Keratinocyte (primary cell): ENCODE measurements at regions not wholly inside any gene's neighbourhood (a gene's known extent, or its start where the extent isn't known, plus 50 kb on each side); places are given as distances from the start of the nearest gene placed in this dataset.

Experiments used
- DNase-seq: peaks from one replicate; pipeline ENCODE4 v3.0.0-alpha.2; 2011; ENCODE audit warnings: low read depth, missing footprints, low spot score
- FAIRE-seq: peaks from 2 replicates; lab custom pipeline; 2011; peaks lifted over from hg19 to GRCh38; lab: Jason Lieb, UNC
- H2AFZ ChIP-seq: 2 replicates; pipeline ENCODE4 v1.6.0; 2012; ENCODE audit warnings: low read length, control low read depth, inconsistent platforms; ENCODE audit not compliant: control insufficient read depth
- H3K27ac ChIP-seq: 2 replicates; pipeline ENCODE4 v1.5.1; 2011; ENCODE audit warnings: low read length; ENCODE audit not compliant: control insufficient read depth, insufficient read depth
- H3K27me3 ChIP-seq: 3 replicates; pipeline ENCODE4 v1.6.0; 2011; ENCODE audit warnings: low read length; ENCODE audit not compliant: control insufficient read depth, insufficient read depth; ENCODE audit errors: extremely low read depth
- H3K36me3 ChIP-seq, 2 experiments: 2 replicates in 1 of 2; 3 replicates in 1 of 2; pipeline ENCODE4 v1.5.1; 2011; ENCODE audit warnings: low read length in 2 of 2, mild to moderate bottlenecking in 1 of 2; ENCODE audit not compliant: control insufficient read depth in 2 of 2, insufficient read depth in 2 of 2; ENCODE audit errors: extremely low read depth in 1 of 2
- H3K4me1 ChIP-seq: 3 replicates; pipeline ENCODE4 v1.5.1; 2011; ENCODE audit warnings: low read length; ENCODE audit not compliant: control insufficient read depth, insufficient read depth; ENCODE audit errors: extremely low read depth
- H3K4me2 ChIP-seq: 3 replicates; pipeline ENCODE4 v1.6.0; 2011; ENCODE audit warnings: low read depth, low read length; ENCODE audit not compliant: control insufficient read depth, insufficient read depth; ENCODE audit errors: extremely low read depth
- H3K4me3 ChIP-seq, 3 experiments: fragments of 200-600 bp in 1 of 3; sonication (generic) in 1 of 3; 2 replicates in 2 of 3; 3 replicates in 1 of 3; pipeline ENCODE4 v1.5.1; 2011 to 2016; ENCODE audit warnings: low read length in 3 of 3, mild to moderate bottlenecking in 3 of 3, control low read depth in 2 of 3, inconsistent platforms in 1 of 3, low read depth in 1 of 3, mixed read lengths in 1 of 3, mixed run types in 1 of 3, moderate library complexity in 1 of 3; ENCODE audit not compliant: control insufficient read depth in 2 of 3, insufficient read depth in 2 of 3; ENCODE audit errors: extremely low read depth in 1 of 3
- H3K79me2 ChIP-seq: 2 replicates; pipeline ENCODE4 v1.6.0; 2012; ENCODE audit warnings: low read length; ENCODE audit not compliant: control insufficient read depth, insufficient read depth
- H3K9ac ChIP-seq: 3 replicates; pipeline ENCODE4 v1.6.0; 2011; ENCODE audit warnings: low read length; ENCODE audit not compliant: control insufficient read depth, insufficient read depth; ENCODE audit errors: extremely low read depth
- H3K9me1 ChIP-seq: 3 replicates; pipeline ENCODE4 v1.6.0; 2011; ENCODE audit warnings: low read length; ENCODE audit not compliant: control insufficient read depth, insufficient read depth; ENCODE audit errors: extremely low read depth
- H3K9me3 ChIP-seq: 2 replicates; pipeline ENCODE4 v1.5.1; 2012; ENCODE audit warnings: low read depth, low read length; ENCODE audit not compliant: control insufficient read depth
- H4K20me1 ChIP-seq: 3 replicates; pipeline ENCODE4 v1.6.0; 2011; ENCODE audit warnings: low read length; ENCODE audit not compliant: control insufficient read depth, insufficient read depth; ENCODE audit errors: extremely low read depth
- EZH2 ChIP-seq: IDR thresholded peaks from one replicate; pipeline ENCODE4 v1.6.1; 2012; ENCODE audit warnings: inconsistent platforms, mild to moderate bottlenecking, low read length, moderate library complexity
- dilution Hi-C: fragments of 300-500 bp; cut with MboI; formaldehyde crosslinking; loops from one replicate; pipeline ENCODE4 v1.7.0; 2020; ENCODE audit warnings: low sequenced_read_pairs; ENCODE audit not compliant: extremely low pct_ligation_motif_present
- TF ChIP-seq, protein P1 (sequence below), 3 experiments: IDR thresholded peaks in 1 of 3; conservative IDR thresholded peaks in 1 of 3; optimal IDR thresholded peaks in 1 of 3; 2 replicates in 2 of 3; 3 replicates in 1 of 3; pipeline versions ENCODE3 to v1.5.1; 2011; ENCODE audit warnings: low read length in 3 of 3, mild to moderate bottlenecking in 3 of 3, moderate library complexity in 2 of 3, control low read depth in 1 of 3, inconsistent platforms in 1 of 3; ENCODE audit not compliant: insufficient read depth in 2 of 3; ENCODE audit errors: extremely low read depth in 1 of 3

- Histone ChIP-seq H3K27ac (no peak overlapping the region), H2AFZ (no peak overlapping the region), H3K36me3 (no peaks in the 10 kb centered on the region), H3K4me2 (no peak overlapping the region), H3K27me3 (no peaks in the 10 kb centered on the region), H3K9me1 (no peaks in the 10 kb centered on the region), H3K79me2 (no peaks in the 10 kb centered on the region), H4K20me1 (no peaks in the 10 kb centered on the region), H3K4me3 (no peak overlapping the region), H3K9me3 (no peaks in the 10 kb centered on the region), H3K4me1 (no peaks in the 10 kb centered on the region), H3K9ac (no peak overlapping the region)
- dilution Hi-C loops = no loop called here
- no peak for DNase-seq
- no peak for FAIRE-seq
- TF ChIP-seq EZH2 = no peak
- TF ChIP-seq, protein P1, sequence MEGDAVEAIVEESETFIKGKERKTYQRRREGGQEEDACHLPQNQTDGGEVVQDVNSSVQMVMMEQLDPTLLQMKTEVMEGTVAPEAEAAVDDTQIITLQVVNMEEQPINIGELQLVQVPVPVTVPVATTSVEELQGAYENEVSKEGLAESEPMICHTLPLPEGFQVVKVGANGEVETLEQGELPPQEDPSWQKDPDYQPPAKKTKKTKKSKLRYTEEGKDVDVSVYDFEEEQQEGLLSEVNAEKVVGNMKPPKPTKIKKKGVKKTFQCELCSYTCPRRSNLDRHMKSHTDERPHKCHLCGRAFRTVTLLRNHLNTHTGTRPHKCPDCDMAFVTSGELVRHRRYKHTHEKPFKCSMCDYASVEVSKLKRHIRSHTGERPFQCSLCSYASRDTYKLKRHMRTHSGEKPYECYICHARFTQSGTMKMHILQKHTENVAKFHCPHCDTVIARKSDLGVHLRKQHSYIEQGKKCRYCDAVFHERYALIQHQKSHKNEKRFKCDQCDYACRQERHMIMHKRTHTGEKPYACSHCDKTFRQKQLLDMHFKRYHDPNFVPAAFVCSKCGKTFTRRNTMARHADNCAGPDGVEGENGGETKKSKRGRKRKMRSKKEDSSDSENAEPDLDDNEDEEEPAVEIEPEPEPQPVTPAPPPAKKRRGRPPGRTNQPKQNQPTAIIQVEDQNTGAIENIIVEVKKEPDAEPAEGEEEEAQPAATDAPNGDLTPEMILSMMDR (optimal IDR thresholded peaks at IDR 0.05 in 1 of 3, IDR thresholded peaks at IDR 0.05 in 1 of 3, conservative IDR thresholded peaks at IDR 0.05 in 1 of 3; ENCODE audit: extremely low read depth in 1 of 3, insufficient read depth in 2 of 3, low read length in 3 of 3) = no peak
Measured at GRCh38 chr6:109263873-109264700, 118.2 kb downstream of the CD164 start.

DNA sequence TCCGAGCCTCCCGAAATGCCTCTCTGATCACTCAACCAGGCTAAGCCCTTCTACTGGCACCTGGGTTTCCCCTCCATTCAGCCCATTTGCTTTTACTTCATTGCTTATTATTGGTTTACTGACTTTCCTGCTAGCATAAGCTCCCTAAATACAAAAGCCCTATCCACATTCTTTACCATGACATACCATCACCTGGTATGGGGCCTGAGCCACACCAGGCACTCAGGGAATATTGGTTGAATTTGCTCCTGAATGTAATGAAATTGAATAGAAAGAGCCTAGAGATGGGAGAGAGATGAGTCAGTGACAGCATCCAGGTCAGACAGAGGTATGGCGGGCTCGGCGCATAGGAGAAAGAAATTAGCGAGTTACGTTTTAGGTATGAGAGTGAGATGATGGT lies 120.0 kb downstream of the CD164 start:
- Histone ChIP-seq H3K27me3 (no peaks in the 10 kb centered on the region), H3K4me2 (no peak overlapping the region), H3K9me1 (no peaks in the 10 kb centered on the region), H3K79me2 (no peaks in the 10 kb centered on the region), H4K20me1 (no peaks in the 10 kb centered on the region), H3K9me3 (no peaks in the 10 kb centered on the region), H2AFZ (no peak overlapping the region), H3K27ac (no peak overlapping the region), H3K36me3 (no peaks in the 10 kb centered on the region), H3K4me3 (no peak overlapping the region), H3K4me1 (no peaks in the 10 kb centered on the region), H3K9ac (no peak overlapping the region)
- dilution Hi-C loops = no loop called here
- no peak for DNase-seq
- TF ChIP-seq, protein P1 (optimal IDR thresholded peaks at IDR 0.05 in 1 of 3, IDR thresholded peaks at IDR 0.05 in 1 of 3, conservative IDR thresholded peaks at IDR 0.05 in 1 of 3; ENCODE audit: extremely low read depth in 1 of 3, insufficient read depth in 2 of 3, low read length in 3 of 3) = no peak
- TF ChIP-seq EZH2 = no peak
- no peak for FAIRE-seq
